M059J (cell line): ENCODE measurements at regions not wholly inside any gene's neighbourhood (a gene's known extent, or its start where the extent isn't known, plus 50 kb on each side); places are given as distances from the start of the nearest gene placed in this dataset.
"Not testable (repeated sequence)": the region's sequence is repeated elsewhere in the genome, so short reads cannot be mapped to it uniquely, and the experiment has no call there.

Source experiments
- DNase-seq: peaks from one replicate; pipeline ENCODE4 v3.0.0-alpha.2; 2012; ENCODE audit warnings: low read depth

- no peak for DNase-seq
Observed at GRCh38 chr5:110812639-110813038, 73.8 kb downstream of the SLC25A46 start.

- peak; percentile 4 for DNase-seq
Observed at GRCh38 chr5:110815916-110816605, 77.3 kb downstream of the SLC25A46 start.

GRCh38 chr5:110817459-110817858 lies 78.7 kb downstream of the SLC25A46 start:
- DNase-seq: peak; percentile 9

GRCh38 chr5:110823571-110823970 lies 84.8 kb downstream of the SLC25A46 start:
- peak; percentile 2 for DNase-seq

GRCh38 chr5:110824936-110825441 lies 86.2 kb downstream of the SLC25A46 start:
- no peak for DNase-seq

GRCh38 chr5:110832683-110833082 lies 93.9 kb downstream of the SLC25A46 start:
- no peak for DNase-seq

- DNase-seq: peak; percentile 67
Observed at GRCh38 chr5:110834933-110835332, 96.1 kb downstream of the SLC25A46 start.

- DNase-seq: no peak
Observed at GRCh38 chr5:110836851-110837250, 98.0 kb downstream of the SLC25A46 start.

GRCh38 chr5:110838357-110838756 lies 99.5 kb downstream of the SLC25A46 start:
- DNase-seq: not testable (repeated sequence)

GRCh38 chr5:110838961-110839360 lies 100.2 kb downstream of the SLC25A46 start:
- no peak for DNase-seq

- DNase-seq: no peak
Observed at GRCh38 chr5:110840347-110840960, 101.6 kb downstream of the SLC25A46 start.

GRCh38 chr5:110841137-110841536 lies 102.3 kb downstream of the SLC25A46 start:
- no peak for DNase-seq

- DNase-seq: no peak
Observed at GRCh38 chr5:110842948-110843347, 104.1 kb downstream of the SLC25A46 start.

- peak; percentile 31 for DNase-seq
Observed at GRCh38 chr5:110844251-110844650, 105.4 kb downstream of the SLC25A46 start.

- no peak for DNase-seq
Observed at GRCh38 chr5:110846398-110847001, 107.7 kb downstream of the SLC25A46 start.

- DNase-seq: peak; percentile 15
Observed at GRCh38 chr5:110851357-110851756, 112.5 kb downstream of the SLC25A46 start.

GRCh38 chr5:110852053-110852452 lies 113.2 kb downstream of the SLC25A46 start:
- DNase-seq: peak; percentile 31

GRCh38 chr5:110852541-110852940 lies 113.7 kb downstream of the SLC25A46 start:
- no peak for DNase-seq

- DNase-seq: peak; percentile 42
Observed at GRCh38 chr5:110853267-110853666, 114.5 kb downstream of the SLC25A46 start.

GRCh38 chr5:110854200-110854599 lies 115.4 kb downstream of the SLC25A46 start:
- peak; percentile 20 for DNase-seq

GRCh38 chr5:110855961-110856360 lies 117.2 kb downstream of the SLC25A46 start:
- no peak for DNase-seq

- peak; percentile 39 for DNase-seq
Observed at GRCh38 chr5:110865400-110866094, 126.7 kb downstream of the SLC25A46 start.
